Left lung (tissue), 4 donors: ENCODE measurements at regions not wholly inside any gene's neighbourhood (a gene's known extent, or its start where the extent isn't known, plus 50 kb on each side); places are given as distances from the start of the nearest gene placed in this dataset.

Experiments used
- ATAC-seq: fragments of 200-7000 bp; cut with Tn5 transposase; one replicate; pipeline ENCODE4 v1.9.1; 2020; ENCODE audit warnings: moderate library complexity
- DNase-seq, 4 donors: peaks; one replicate each; pipeline ENCODE4 v3.0.0-alpha.2; 2013 to 2020
- H3K27ac ChIP-seq, 2 donors: fragments of 200-600 bp; sonication (generic) in 1 of 2; one replicate each; pipeline versions ENCODE4 v1.5.0 to v1.8.0; 2020 to 2021
- H3K27me3 ChIP-seq, 2 donors: fragments of 200-600 bp; sonication (generic) in 1 of 2; one replicate each; pipeline versions ENCODE4 v1.5.0 to v1.8.0; 2020 to 2021
- H3K36me3 ChIP-seq, 2 donors: fragments of 200-600 bp; sonication (generic) in 1 of 2; one replicate each; pipeline versions ENCODE4 v1.5.0 to v1.8.0; 2020 to 2021
- H3K4me1 ChIP-seq, 2 donors: fragments of 200-600 bp; one replicate each; pipeline ENCODE4 v1.8.0; 2021
- H3K4me3 ChIP-seq, 2 donors: fragments of 200-600 bp; sonication (generic) in 1 of 2; one replicate each; pipeline versions ENCODE4 v1.5.0 to v1.8.0; 2020 to 2021; ENCODE audit warnings: mild to moderate bottlenecking in 1 of 2
- H3K9me3 ChIP-seq, 2 donors: fragments of 200-600 bp; sonication (generic) in 1 of 2; one replicate each; pipeline versions ENCODE4 v1.5.0 to v1.8.0; 2020 to 2021
- intact Hi-C, 2 donors: fragments of 100-400 bp; cut with DNase I; formaldehyde crosslinking; loops; one replicate each; pipeline versions ENCODE4 v1.11.2 to v1.14.2; 2022
- TF ChIP-seq, protein P1 (sequence below), 2 donors: fragments of 200-600 bp; sonication (generic) in 1 of 2; IDR thresholded peaks; one replicate each; pipeline versions ENCODE4 v1.5.0 to v1.8.0; 2021; ENCODE audit warnings: antibody characterized with exemption in 2 of 2
- donor health status: DM: no; HTN: yes; CAD: no.
- donor health status: DM: no; HTN: no; CAD: no.

- Histone ChIP-seq H3K9me3 (peaks cover 0 to 5% of the 10 kb centered on the region in 2 donors), H3K4me1 (no peaks in the 10 kb centered on the region), H3K27ac (no peak overlapping the region), H3K4me3 (no peak overlapping the region), H3K36me3 (no peaks in the 10 kb centered on the region), H3K27me3 (no peaks in the 10 kb centered on the region)
- intact Hi-C loops: no loop called here
- no peak for ATAC-seq
- TF ChIP-seq, protein P1, sequence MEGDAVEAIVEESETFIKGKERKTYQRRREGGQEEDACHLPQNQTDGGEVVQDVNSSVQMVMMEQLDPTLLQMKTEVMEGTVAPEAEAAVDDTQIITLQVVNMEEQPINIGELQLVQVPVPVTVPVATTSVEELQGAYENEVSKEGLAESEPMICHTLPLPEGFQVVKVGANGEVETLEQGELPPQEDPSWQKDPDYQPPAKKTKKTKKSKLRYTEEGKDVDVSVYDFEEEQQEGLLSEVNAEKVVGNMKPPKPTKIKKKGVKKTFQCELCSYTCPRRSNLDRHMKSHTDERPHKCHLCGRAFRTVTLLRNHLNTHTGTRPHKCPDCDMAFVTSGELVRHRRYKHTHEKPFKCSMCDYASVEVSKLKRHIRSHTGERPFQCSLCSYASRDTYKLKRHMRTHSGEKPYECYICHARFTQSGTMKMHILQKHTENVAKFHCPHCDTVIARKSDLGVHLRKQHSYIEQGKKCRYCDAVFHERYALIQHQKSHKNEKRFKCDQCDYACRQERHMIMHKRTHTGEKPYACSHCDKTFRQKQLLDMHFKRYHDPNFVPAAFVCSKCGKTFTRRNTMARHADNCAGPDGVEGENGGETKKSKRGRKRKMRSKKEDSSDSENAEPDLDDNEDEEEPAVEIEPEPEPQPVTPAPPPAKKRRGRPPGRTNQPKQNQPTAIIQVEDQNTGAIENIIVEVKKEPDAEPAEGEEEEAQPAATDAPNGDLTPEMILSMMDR (IDR thresholded peaks at IDR 0.05): no peak
- no peak for DNase-seq
Observed at GRCh38 chr21:16552880-16553279, 823.1 kb downstream of the USP25 start.

DNA sequence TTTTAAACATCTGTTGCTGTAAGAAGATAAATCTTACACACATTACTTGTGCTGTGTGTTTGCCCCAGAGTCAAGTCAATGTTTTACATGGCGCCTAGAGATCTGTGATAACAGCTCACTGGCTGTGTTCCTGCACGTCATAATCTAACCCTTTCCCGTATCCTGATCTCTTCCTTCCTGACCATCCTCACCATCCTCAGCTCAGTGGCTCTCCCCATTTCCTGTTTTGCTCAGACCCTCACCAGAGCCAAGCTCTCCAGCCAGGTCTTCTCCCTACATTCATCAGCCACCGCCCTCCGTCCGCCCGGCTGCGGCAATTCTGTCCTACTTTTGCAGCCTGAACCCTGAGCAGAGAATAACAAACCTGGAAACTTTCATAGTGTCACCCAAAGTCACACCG, 824.7 kb downstream of the USP25 start:
- Histone ChIP-seq H3K4me1 (no peaks in the 10 kb centered on the region), H3K9me3 (peaks cover 0 to 5% of the 10 kb centered on the region in 2 donors), H3K4me3 (no peak overlapping the region), H3K27ac (no peak overlapping the region), H3K27me3 (no peaks in the 10 kb centered on the region), H3K36me3 (no peaks in the 10 kb centered on the region)
- ATAC-seq: no peak
- DNase-seq: no peak
- intact Hi-C loops: no loop called here
- TF ChIP-seq, protein P1 (IDR thresholded peaks at IDR 0.05): no peak

DNA sequence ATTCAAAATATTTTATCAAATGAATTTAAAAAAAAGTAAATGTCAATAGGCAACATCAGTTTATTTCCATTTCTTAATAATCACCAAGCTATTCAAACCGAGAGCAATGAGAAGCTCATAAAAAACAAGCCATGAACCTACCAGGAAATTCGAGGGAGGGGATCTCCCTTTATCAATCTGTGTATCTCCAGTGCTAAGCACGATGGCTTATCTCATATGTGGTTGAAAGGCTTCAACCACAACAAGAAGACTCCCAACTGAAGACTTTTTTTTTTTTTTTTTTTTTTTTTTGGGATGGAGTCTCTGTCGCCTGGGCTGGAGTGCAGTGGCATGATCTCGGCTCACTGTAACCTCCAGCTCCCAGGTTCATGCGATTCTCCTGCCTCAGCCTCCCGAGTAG, 833.3 kb downstream of the USP25 start:
- TF ChIP-seq, protein P1 (IDR thresholded peaks at IDR 0.05): no peak
- Histone ChIP-seq H3K27me3 (no peaks in the 10 kb centered on the region), H3K4me1 (no peaks in the 10 kb centered on the region), H3K36me3 (no peaks in the 10 kb centered on the region), H3K4me3 (no peak overlapping the region), H3K27ac (no peak overlapping the region), H3K9me3 (no peaks in the 10 kb centered on the region)
- DNase-seq: no peak
- no peak for ATAC-seq
- intact Hi-C loops: no loop called here

DNA sequence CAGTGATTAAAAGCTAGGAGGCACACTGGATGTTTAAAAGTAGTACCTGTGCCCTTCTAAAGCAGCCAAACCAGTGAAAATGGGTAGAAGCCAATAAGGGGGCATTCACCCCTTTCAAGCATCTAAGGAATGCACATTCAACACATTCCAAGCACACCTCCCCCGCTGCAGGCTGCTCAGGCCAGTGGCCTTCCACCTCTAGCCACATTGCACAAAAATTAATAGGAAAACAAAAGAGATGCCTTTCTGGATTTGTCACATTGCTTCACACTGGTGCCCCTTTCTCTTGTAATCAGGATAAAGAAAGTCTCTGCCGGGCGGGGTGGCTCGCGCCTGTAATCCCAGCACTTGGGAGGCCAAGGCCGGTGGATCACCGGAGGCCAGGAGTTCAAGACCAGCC, 834.0 kb downstream of the USP25 start:
- peak; percentile 92 for ATAC-seq
- TF ChIP-seq, protein P1 (IDR thresholded peaks at IDR 0.05): no peak
- no peak overlapping the region for H3K4me3 ChIP-seq
- intact Hi-C loops: no loop called here
- no peak overlapping the region for H3K27ac ChIP-seq
- no peaks in the 10 kb centered on the region for H3K27me3 ChIP-seq
- DNase-seq: peak in 1 of 4 donors; percentile 47
- H3K4me1 ChIP-seq: no peaks in the 10 kb centered on the region
- H3K9me3 ChIP-seq: no peaks in the 10 kb centered on the region
- no peaks in the 10 kb centered on the region for H3K36me3 ChIP-seq

DNA sequence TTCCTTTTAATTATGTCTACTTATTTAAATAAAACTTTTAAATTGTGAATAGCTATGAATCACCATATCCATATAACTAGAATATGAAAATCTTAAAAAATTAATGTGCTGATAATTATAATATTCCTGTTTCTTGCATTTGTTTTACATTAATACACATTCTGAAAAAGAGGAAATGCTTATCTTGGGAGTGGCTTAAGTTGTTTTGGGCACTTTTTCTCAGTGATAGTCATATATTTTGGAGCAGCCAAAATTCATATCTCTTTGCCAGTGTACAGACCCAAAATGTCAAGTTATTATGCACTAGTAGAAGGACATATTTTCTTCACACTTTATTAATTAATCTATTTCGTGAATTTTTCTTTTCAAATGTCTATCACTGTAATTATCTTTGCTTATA, 838.5 kb downstream of the USP25 start:
- no peak overlapping the region for H3K4me3 ChIP-seq
- H3K36me3 ChIP-seq: no peaks in the 10 kb centered on the region
- no peaks in the 10 kb centered on the region for H3K4me1 ChIP-seq
- ATAC-seq: no peak
- no peak for DNase-seq
- H3K27ac ChIP-seq: no peak overlapping the region
- TF ChIP-seq, protein P1 (IDR thresholded peaks at IDR 0.05): no peak
- no peaks in the 10 kb centered on the region for H3K9me3 ChIP-seq
- intact Hi-C loops: no loop called here
- no peaks in the 10 kb centered on the region for H3K27me3 ChIP-seq
